Left colon (tissue), 2 donors: ENCODE measurements at regions not wholly inside any gene's neighbourhood (a gene's known extent, or its start where the extent isn't known, plus 50 kb on each side); places are given as distances from the start of the nearest gene placed in this dataset.
"Not testable (repeated sequence)": the region's sequence is repeated elsewhere in the genome, so short reads cannot be mapped to it uniquely, and the experiment has no call there.

Experiments
- ATAC-seq: fragments of 200-7000 bp; cut with Tn5 transposase; one replicate; pipeline ENCODE4 v1.9.1; 2020; ENCODE audit warnings: mild to moderate bottlenecking, moderate library complexity
- DNase-seq, 2 donors: peaks; one replicate each; pipeline ENCODE4 v3.0.0-alpha.2; 2020
- intact Hi-C, 2 donors: fragments of 100-400 bp; cut with DNase I in 1 of 2; cut with micrococcal nuclease in 1 of 2; formaldehyde crosslinking; loops; one replicate each; pipeline versions ENCODE4 v1.11.2 to v1.14.0; 2022; cut with DNase I, micrococcal nuclease
- donor health status: DM: no; HTN: no; CAD: no.
- donor health status: DM: yes; HTN: yes; CAD: no.

DNA sequence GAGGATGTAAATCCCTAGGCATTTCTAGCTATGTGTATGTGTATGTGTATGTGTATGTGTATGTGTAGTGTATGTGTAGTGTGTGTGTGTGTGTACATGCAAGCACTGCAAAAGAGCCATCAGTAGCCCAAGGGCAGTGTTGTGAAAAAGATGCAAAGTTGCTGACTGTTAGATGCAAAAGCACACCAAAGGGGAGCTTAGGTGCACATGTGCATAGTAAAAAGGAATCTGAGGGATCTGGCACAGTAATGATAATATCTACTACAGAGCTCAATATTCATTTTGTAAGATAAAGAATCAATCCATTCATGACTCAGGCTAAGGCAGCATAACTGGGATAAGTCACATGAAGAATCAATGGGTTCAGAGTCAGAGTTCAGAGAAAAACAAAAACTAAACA, 80.2 kb downstream of the TMEM47 start:
- DNase-seq (no peak), ATAC-seq (no peak)
- intact Hi-C loops = no loop called here

DNA sequence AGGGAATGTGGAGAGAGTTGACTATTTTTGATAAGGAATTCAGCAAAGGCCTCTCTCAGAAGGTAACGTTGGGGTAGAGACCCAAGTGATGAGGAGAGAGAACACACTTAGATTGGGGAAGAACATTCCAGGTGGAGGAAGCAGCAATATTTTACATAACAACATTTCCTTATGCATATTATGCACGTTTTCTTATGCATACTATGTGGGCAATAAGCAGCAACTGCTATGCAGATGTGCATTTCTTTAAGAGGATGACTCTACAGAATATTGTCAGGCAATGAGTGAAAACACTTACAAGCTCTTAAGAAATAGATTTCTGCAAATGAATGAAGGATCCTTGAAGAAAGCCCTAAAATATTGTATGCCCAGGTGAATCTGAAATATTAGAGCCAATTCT, 91.1 kb downstream of the TMEM47 start:
- no peak for ATAC-seq
- intact Hi-C loops = no loop called here
- no peak for DNase-seq

DNA sequence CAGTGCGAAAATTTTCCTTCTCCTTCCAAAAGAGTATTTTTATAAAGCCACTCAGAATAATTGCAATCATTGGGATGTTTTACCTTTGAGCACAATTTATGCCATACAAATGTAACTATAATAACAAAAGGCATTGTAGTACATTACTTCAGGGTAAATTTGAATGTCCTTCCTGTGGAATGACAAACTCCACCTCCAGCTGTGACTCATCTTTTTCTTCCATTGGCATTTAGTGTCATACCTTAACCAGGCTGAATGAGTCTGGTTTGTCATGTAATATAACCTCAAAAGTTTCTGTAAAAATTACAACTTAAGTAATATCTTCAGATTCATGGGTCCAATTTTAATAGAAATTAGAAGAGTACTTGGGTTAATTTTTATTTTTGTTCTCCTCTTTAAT, 93.3 kb downstream of the TMEM47 start:
- DNase-seq (no peak), ATAC-seq (no peak)
- intact Hi-C loops = no loop called here

DNA sequence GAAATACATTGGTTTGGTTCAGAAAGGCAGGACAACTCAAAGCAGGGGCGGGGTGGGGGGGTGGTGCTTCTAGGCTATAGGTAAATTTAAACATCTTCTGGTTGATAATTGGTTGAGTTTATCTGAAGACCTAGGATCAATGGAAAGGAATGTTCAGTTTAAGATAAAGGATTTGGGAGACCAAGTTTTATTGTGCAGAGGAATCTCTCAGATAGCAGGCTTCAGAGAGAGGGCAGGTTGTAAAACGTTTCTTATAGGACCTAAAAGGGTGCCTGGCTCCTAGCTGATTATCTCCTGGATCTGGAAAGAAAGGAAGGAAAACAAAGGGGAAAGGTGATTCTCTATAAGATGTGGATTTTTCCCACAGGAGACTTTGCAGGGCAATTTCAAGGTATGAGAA, 94.0 kb downstream of the TMEM47 start:
- intact Hi-C loops = no loop called here

DNA sequence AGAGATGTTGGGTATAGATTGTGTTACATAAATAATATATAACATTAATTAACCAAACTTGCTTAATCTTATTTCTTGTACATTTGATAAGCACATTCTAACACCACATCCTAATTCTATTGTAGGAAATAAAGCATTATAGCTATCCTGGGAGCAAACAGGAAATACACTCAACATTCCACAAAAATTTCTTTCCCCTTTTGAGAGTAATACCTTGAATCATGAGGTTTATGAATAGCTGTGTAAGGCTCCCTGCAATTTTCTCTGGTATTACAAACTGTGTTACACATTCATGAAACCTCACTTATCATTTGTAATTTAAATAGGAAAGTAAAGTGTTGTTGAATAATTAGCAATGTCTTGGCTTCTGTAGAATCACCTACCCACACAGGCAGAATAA, 95.1 kb downstream of the TMEM47 start:
- no peak for DNase-seq
- ATAC-seq = no peak
- intact Hi-C loops = no loop called here

More for the DNA sequence above, 94.0 kb downstream of the TMEM47 start:
- ATAC-seq (no peak), DNase-seq (no peak)

- intact Hi-C loops = no loop called here
- DNase-seq (no peak), ATAC-seq (no peak)
Observed at GRCh38 chrX:34560180-34560579, 96.9 kb downstream of the TMEM47 start.

DNA sequence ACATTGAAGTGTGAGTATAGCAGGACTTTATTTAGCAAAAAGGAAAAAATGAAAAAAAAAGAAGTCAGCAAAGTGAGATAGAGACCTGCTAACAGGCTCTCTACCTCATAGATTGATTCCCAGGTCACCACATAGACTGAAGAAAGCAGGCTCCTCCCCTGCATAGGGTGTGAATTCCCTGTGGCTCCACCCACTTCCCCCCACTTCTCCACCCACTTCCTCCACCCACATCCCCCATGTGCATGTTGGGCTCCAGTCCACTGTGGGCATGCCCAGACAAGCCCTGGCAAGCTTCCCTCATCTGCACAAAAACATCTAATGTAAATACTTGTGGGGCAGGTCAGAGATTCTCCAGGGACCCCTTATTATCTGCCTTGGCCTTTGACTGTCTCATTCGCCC, 97.8 kb downstream of the TMEM47 start:
- intact Hi-C loops = no loop called here
- no peak for DNase-seq

DNA sequence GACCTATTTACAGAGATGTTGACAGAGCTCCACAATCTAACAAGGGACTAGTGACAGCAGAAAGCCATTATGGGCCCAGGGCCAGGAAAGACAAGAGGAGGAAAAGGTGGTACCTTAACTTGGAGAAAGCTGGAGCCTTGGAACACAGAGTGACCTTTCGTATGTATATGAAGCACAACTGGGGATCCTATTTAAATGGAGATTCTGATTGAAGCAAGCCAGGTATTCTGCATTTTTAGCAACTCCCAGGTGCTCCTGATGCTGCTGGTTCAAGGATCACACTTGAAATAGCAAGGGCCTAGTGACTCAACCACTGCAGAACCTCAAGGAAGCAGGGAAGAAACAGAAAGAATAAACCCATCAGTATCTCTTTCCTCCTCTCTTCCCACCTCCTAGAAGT, 99.4 kb downstream of the TMEM47 start:
- no peak for DNase-seq
- intact Hi-C loops = no loop called here
- no peak for ATAC-seq

More for the DNA sequence above, 97.8 kb downstream of the TMEM47 start:
- ATAC-seq = no peak

DNA sequence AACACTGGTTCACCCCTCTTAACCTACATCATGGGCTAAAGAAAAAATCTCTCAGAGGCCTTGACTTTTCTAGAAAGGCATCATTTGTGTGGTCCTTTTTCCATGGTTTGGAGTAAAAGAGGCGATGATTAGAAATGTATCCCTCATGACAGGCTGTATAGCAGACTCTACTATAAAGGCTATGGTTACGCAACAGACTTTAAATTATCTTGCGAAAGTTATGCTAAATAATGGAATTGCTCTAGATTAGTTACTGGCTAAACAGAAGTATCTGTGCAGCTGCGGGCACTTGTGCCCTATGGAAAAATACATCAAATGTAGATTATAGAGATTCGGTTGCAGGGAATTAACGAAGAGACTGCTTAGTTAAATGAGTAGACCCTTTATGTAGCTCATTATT, 101.6 kb downstream of the TMEM47 start:
- DNase-seq = no peak
- ATAC-seq = no peak
- intact Hi-C loops = no loop called here

DNA sequence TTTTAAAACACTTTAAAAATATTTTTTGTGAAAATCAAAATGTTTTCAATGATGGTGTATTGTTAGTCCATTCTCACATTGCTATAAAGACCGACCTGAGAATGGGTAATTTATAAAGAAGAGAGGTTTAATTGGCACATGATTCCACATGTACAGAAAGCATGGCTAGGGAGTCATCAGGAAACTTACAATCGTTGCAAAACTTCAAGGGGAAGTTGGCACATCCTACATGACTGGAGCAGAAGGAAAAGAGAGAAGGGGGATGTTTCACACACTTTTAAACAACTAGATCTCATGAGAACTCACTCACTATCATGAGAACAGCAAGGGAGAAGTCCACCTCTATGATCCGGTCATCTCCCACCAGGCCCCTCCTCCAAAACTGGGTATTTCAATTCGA, 110.7 kb downstream of the TMEM47 start:
- ATAC-seq (no peak), DNase-seq (no peak)
- intact Hi-C loops = no loop called here

DNA sequence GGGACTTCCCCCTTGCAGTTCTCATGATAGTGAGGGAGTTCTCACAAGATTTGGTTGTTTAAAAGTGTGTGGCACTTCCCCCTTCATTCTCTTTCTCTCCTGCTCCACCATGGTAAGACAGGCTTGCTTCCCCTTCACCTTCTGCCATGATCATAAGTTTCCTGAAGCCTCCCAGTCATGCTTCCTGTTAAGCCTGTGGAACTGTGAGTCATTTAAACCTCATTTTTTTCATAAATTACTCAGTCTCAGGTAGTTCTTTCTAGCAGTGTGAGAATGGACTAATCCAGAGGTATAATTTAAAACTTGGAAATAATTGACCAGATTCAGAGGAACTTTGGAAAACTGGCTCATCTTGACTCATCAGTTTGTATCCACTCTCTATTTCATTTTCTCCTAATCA, 129.0 kb downstream of the TMEM47 start:
- DNase-seq = no peak
- ATAC-seq = no peak
- intact Hi-C loops = no loop called here

DNA sequence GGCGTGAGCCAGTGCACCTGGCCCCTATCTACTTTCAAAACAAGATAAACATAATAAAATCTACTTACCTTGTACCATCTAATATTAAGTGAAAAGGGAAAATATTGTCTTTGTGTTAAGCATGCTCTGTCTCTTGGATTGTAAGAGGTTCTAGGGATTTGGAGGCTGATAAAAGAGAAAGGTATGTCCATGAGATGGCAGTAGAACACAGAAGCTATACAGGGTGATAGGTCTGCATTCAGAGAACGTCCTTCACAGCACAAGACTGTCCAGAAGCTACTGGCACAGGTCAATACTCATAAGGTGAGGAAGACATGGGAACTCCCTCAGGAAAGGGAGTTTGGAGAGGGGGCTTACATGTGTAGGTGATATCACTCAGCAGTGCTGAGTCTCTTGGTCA, 135.5 kb downstream of the TMEM47 start:
- intact Hi-C loops = no loop called here
- no peak for ATAC-seq
- no peak for DNase-seq

DNA sequence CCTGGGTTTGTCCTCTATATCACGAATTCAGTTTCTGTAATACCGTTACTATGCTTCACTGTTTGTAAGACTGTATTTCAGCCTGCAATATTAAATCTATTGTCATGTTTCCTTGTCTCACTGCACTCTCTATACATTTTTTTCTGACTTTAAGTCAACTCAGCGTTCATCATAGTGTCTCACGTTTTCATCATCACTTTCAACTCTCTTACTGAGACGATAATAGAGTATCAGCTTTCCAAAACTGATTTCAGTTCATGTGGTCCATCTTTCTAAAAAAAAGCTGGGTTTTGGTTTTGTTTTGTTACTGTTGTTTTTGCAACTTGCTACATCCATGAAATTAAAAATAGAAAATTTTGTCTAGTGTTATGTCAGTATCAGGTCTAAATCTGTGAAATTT, 147.7 kb downstream of the TMEM47 start:
- ATAC-seq = no peak
- intact Hi-C loops = no loop called here
- no peak for DNase-seq

DNA sequence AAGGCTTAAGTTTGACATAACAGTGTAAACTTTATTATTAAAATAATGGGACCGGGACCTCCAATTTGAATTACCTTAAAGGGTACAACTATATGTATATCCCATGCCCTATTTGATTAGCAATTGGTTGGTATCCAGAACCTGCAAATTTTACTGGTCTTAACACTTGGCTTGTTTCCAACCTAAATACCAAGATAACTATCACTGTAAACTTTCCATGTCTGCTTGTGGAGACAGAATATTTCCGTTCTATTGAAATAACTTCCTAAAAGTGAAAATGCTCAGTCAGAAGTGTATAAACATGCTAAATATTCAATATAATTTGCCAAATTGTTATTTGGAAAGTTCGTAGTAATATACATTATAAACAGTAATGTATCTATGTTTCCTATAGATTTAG, 154.0 kb downstream of the TMEM47 start:
- intact Hi-C loops = no loop called here

DNA sequence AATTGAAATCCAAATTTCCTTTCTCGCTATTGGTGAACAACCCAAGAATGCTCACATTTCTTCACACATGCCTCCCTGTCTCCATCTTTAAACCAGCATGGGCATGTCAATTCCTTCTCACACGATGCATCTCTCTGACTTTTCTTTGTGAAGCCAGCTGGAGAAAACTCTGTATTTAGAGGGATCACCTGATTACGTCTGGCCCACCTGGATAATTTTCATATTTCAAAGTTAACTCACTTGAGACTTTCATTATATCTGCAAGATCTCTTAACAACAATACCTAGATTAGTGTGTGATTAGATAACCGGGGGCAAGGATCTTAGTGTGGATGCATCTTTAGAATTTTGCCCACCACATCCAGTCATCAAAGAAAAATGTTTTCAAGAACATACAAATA, 164.0 kb downstream of the TMEM47 start:
- intact Hi-C loops = no loop called here
- DNase-seq = no peak

More for the DNA sequence above, 154.0 kb downstream of the TMEM47 start:
- ATAC-seq (no peak), DNase-seq (no peak)

DNA sequence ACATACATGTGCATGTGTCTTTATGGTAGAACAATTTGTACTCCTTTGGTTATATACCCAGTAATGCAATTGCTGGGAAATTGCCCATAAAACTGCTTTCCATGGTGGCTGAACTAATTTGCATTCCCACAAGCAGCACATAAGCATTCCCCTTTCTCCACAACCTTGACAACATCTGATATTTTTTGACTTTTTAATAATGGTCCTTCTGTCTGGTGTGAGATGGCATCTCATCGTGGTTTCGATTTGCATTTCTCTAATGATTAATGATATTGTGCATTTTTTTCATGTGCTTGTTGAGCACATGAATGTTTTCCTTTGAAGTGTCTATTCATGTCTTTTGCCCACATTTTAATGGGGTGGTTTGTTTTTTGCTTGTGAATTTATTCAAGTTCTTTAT, 166.0 kb downstream of the TMEM47 start:
- ATAC-seq (no peak), DNase-seq (no peak)
- intact Hi-C loops = no loop called here

More for the DNA sequence above, 164.0 kb downstream of the TMEM47 start:
- no peak for ATAC-seq

DNA sequence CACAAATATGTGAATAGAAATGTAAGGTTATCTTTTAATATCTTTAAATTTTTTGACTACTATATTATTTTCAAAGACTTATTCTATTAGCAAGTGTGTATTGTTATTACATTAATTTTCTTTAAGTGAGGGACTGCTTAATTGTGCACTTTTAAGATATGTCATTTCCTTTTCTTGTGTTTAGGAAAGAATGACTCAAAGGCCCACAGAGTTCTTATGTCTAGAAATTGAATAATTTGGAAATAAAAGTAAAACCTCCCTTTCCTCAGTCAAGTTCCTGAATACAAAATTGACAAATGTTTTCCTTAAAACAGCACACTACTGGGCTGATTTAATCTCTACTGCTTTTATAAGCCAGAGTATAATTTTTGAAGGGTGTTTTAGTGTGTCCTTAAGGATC, 169.7 kb downstream of the TMEM47 start:
- intact Hi-C loops = no loop called here
- DNase-seq = no peak
- ATAC-seq = no peak

DNA sequence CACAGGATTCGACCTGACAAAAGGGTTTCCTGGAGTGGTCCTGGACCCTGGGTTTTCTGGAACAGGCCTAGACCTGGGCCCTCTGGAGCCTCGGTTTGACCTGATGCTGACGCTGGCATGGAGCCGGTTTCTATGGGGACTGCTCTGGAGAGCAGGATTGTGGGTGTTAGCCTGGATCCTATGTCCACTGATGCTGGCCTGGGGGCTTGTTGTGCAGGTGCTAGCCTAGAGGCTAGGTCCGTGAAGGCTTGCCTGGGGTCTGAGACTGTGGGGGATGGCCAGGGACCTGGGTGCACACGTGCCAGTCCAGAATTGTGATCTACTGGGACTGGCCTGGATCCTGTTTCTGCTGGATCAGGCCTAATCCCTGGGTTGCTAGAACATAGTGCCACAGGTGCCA, 173.1 kb downstream of the TMEM47 start:
- DNase-seq (no peak), ATAC-seq (no peak)
- intact Hi-C loops = no loop called here

GRCh38 chrX:34470507-34470906, 186.6 kb downstream of the TMEM47 start:
- ATAC-seq (no peak), DNase-seq (no peak)
- intact Hi-C loops = no loop called here

GRCh38 chrX:34467437-34467836, 189.6 kb downstream of the TMEM47 start:
- ATAC-seq = no peak
- intact Hi-C loops = no loop called here
- no peak for DNase-seq

DNA sequence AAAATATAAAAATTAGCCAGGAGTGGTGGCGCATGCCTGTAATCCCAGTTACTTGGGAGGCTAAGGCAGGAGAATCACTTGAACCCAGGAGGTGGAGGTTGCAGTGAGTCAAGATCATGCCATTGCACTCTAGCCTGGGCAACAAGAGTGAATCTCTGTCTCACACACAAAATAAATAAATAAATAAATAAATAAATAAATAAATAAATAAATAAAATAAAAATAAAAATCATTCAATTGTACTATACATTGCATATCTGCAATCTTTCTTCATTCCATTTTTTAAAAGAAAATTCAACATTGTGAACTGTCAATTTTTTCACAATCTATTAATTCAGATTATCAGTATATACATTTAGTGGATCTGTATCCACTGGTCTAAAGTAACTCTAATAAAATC, 193.9 kb downstream of the TMEM47 start:
- intact Hi-C loops, ATAC-seq, DNase-seq: not testable (repeated sequence)

GRCh38 chrX:34457850-34458249, 199.2 kb downstream of the TMEM47 start:
- DNase-seq, ATAC-seq, intact Hi-C loops: not testable (repeated sequence)
